Liver (tissue), 3 donors: ENCODE measurements at regions not wholly inside any gene's neighbourhood (a gene's known extent, or its start where the extent isn't known, plus 50 kb on each side); places are given as distances from the start of the nearest gene placed in this dataset.

ENCODE experiments used
- ATF3 ChIP-seq: IDR thresholded peaks from 2 replicates; pipeline ENCODE4 v1.6.1; 2016; ENCODE audit warnings: antibody characterized with exemption
- CTCF ChIP-seq: fragments of 150-350 bp; IDR thresholded peaks from 2 replicates; pipeline ENCODE4 v1.5.1; 2017; ENCODE audit warnings: improper control_type of control experiment, low read depth, low read length; ENCODE audit not compliant: missing input control
- FOXA1 ChIP-seq: IDR thresholded peaks from 2 replicates; pipeline ENCODE4 v1.6.1; 2016; ENCODE audit warnings: antibody characterized with exemption
- GABPA ChIP-seq, 2 donors: IDR thresholded peaks in 1 of 2; conservative IDR thresholded peaks in 1 of 2; 2 replicates each; pipeline ENCODE4 v1.6.1; 2016; ENCODE audit warnings: antibody characterized with exemption in 2 of 2, mild to moderate bottlenecking in 1 of 2, moderate library complexity in 1 of 2
- JUND ChIP-seq, 2 donors: IDR thresholded peaks; 2 replicates each; pipeline ENCODE4 v1.6.1; 2016; ENCODE audit warnings: antibody characterized with exemption in 2 of 2
- MAX ChIP-seq: IDR thresholded peaks from 2 replicates; pipeline ENCODE4 v1.6.1; 2016; ENCODE audit warnings: antibody characterized with exemption
- RAD21 ChIP-seq, 2 donors: IDR thresholded peaks; 2 replicates each; pipeline ENCODE4 v1.6.1; 2016; ENCODE audit warnings: antibody characterized with exemption in 2 of 2, mild to moderate bottlenecking in 2 of 2
- REST ChIP-seq: IDR thresholded peaks from 2 replicates; pipeline ENCODE4 v1.6.1; 2016; ENCODE audit warnings: antibody characterized with exemption, mild to moderate bottlenecking
- SP1 ChIP-seq: IDR thresholded peaks from 2 replicates; pipeline ENCODE4 v1.6.1; 2018; ENCODE audit warnings: antibody characterized with exemption, mild to moderate bottlenecking
- TAF1 ChIP-seq: conservative IDR thresholded peaks from 2 replicates; pipeline ENCODE4 v1.6.1; 2016; ENCODE audit warnings: antibody characterized with exemption, mild to moderate bottlenecking
- YY1 ChIP-seq: IDR thresholded peaks from 2 replicates; pipeline ENCODE4 v1.6.1; 2016; ENCODE audit warnings: antibody characterized with exemption, mild to moderate bottlenecking
- ZBTB33 ChIP-seq: IDR thresholded peaks from 2 replicates; pipeline ENCODE4 v1.6.1; 2016; ENCODE audit warnings: antibody characterized with exemption
- donor health status: healthy.
- donor health status: healthy.

GRCh38 chr5:116881921-116882531 lies 307.4 kb upstream of the SEMA6A start:
- TF ChIP-seq CTCF (no peak), SP1 (no peak), REST (no peak), ATF3 (no peak), ZBTB33 (no peak), GABPA (IDR thresholded peaks at IDR 0.05 in 1 of 2, conservative IDR thresholded peaks at IDR 0.05 in 1 of 2) (no peak), RAD21 (IDR thresholded peaks at IDR 0.05) (no peak), MAX (no peak), TAF1 (no peak), YY1 (no peak), JUND (IDR thresholded peaks at IDR 0.05) (no peak), FOXA1 (no peak)
